Smooth muscle cell (in vitro differentiated cells): ENCODE measurements at regions not wholly inside any gene's neighbourhood (a gene's known extent, or its start where the extent isn't known, plus 50 kb on each side); places are given as distances from the start of the nearest gene placed in this dataset.
A peak's percentile ranks its signal among the peaks of the same experiment; 100 is the strongest.

ENCODE experiments used
- DNase-seq: peaks from one replicate; lab custom pipeline; 2025; ENCODE audit not compliant: unreplicated experiment; lab: John Stamatoyannopoulos, UW
- H2AFZ ChIP-seq: fragments of 200-600 bp; sonication (generic); 2 replicates; pipeline ENCODE4 v1.6.0; 2016; ENCODE audit warnings: antibody characterized with exemption, low read depth, mild to moderate bottlenecking
- H3F3A ChIP-seq: fragments of 200-600 bp; sonication (generic); 2 replicates; pipeline ENCODE4 v1.6.0; 2017; ENCODE audit warnings: antibody characterized with exemption, low read depth
- H3K27ac ChIP-seq: fragments of 200-600 bp; sonication (generic); 2 replicates; pipeline ENCODE4 v1.5.1; 2016; ENCODE audit warnings: low read depth, mild to moderate bottlenecking
- H3K27me3 ChIP-seq: fragments of 200-600 bp; sonication (generic); 2 replicates; pipeline ENCODE4 v1.6.1; 2016; ENCODE audit warnings: low read depth, mild to moderate bottlenecking
- H3K36me3 ChIP-seq: fragments of 200-600 bp; sonication (generic); 2 replicates; pipeline ENCODE4 v1.5.1; 2016; ENCODE audit warnings: low read depth
- H3K4me1 ChIP-seq: fragments of 200-600 bp; sonication (generic); 2 replicates; pipeline ENCODE4 v1.5.1; 2016; ENCODE audit warnings: low read depth
- H3K4me2 ChIP-seq: fragments of 200-600 bp; sonication (generic); 2 replicates; pipeline ENCODE4 v1.6.0; 2016; ENCODE audit warnings: mild to moderate bottlenecking
- H3K4me3 ChIP-seq: fragments of 200-600 bp; sonication (generic); 2 replicates; pipeline ENCODE4 v1.5.1; 2016; ENCODE audit warnings: mild to moderate bottlenecking
- H3K79me2 ChIP-seq: fragments of 200-600 bp; sonication (generic); 2 replicates; pipeline ENCODE4 v1.6.0; 2016; ENCODE audit warnings: low read depth, mild to moderate bottlenecking
- H3K9ac ChIP-seq: fragments of 200-600 bp; sonication (generic); 2 replicates; pipeline ENCODE4 v1.6.0; 2016; ENCODE audit warnings: low read depth
- H3K9me3 ChIP-seq: fragments of 200-600 bp; sonication (generic); replicated peaks from 2 replicates; pipeline ENCODE4 v1.5.1; 2016; ENCODE audit warnings: low read depth
- H4K20me1 ChIP-seq: fragments of 200-600 bp; sonication (generic); 2 replicates; pipeline ENCODE4 v1.6.0; 2016; ENCODE audit warnings: low read depth
- WGBS: methylation state at CpG from one replicate; pipeline ENCODE4 v1.1.7; 2016; ENCODE audit warnings: low lambda C conversion rate; 5-methylcytosine and 5-hydroxymethylcytosine counted together
- TF ChIP-seq, protein P1 (sequence below): fragments of 200-600 bp; sonication (generic); IDR thresholded peaks from 2 replicates; pipeline ENCODE4 v1.5.1; 2017; ENCODE audit warnings: borderline replicate concordance, mild to moderate bottlenecking, antibody characterized with exemption; ENCODE audit not compliant: insufficient read depth, poor library complexity, severe bottlenecking

GRCh38 chr10:3484306-3485056, 300.5 kb downstream of the KLF6 start:
- peak overlapping the region; percentile 31 for H2AFZ ChIP-seq
- TF ChIP-seq, protein P1, sequence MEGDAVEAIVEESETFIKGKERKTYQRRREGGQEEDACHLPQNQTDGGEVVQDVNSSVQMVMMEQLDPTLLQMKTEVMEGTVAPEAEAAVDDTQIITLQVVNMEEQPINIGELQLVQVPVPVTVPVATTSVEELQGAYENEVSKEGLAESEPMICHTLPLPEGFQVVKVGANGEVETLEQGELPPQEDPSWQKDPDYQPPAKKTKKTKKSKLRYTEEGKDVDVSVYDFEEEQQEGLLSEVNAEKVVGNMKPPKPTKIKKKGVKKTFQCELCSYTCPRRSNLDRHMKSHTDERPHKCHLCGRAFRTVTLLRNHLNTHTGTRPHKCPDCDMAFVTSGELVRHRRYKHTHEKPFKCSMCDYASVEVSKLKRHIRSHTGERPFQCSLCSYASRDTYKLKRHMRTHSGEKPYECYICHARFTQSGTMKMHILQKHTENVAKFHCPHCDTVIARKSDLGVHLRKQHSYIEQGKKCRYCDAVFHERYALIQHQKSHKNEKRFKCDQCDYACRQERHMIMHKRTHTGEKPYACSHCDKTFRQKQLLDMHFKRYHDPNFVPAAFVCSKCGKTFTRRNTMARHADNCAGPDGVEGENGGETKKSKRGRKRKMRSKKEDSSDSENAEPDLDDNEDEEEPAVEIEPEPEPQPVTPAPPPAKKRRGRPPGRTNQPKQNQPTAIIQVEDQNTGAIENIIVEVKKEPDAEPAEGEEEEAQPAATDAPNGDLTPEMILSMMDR = no peak
- WGBS = 33% methylated on average over 18 of the region's 18 CpGs

GRCh38 chr10:3482200-3482993, 302.6 kb downstream of the KLF6 start:
- Histone ChIP-seq H3K27ac (peak overlapping the region; percentile 90), H3K9ac (peak overlapping the region; percentile 47)
- TF ChIP-seq, protein P1 = no peak

More at GRCh38 chr10:3484306-3485056, 300.5 kb downstream of the KLF6 start:
- H4K20me1 ChIP-seq = no peaks in the 10 kb centered on the region
- H3K9ac ChIP-seq = peak overlapping the region; percentile 55
- H3K9me3 ChIP-seq = no peaks in the 10 kb centered on the region
- H3K4me2 ChIP-seq = peak overlapping the region; percentile 44
- H3K27ac ChIP-seq = peak overlapping the region; percentile 90
- no peaks in the 10 kb centered on the region for H3K79me2 ChIP-seq
- H3K4me3 ChIP-seq = no peak overlapping the region
- no peaks in the 10 kb centered on the region for H3K27me3 ChIP-seq
- peaks cover 21% of the 10 kb centered on the region for H3F3A ChIP-seq
- H3K36me3 ChIP-seq = no peaks in the 10 kb centered on the region
- H3K4me1 ChIP-seq = peaks cover 9% of the 10 kb centered on the region
- no peak for DNase-seq

DNA sequence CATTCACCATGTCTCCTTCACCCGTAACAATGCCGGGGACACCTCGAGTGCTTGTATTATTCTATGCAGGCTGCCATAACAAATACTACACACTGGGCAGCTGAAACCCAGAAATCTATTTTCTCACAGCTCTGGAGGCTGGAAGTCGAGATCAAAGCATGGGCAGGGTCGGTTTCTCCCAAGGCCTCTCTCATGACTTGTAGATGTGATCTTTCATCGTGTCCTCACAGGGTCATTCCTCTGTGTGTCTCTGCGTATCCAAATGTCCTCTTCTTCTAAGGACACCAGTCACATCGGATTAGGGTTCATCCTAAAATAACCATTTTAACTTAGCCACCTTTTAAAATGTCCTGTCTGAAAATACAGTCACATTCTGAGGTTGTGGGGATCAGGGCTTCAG, 303.5 kb downstream of the KLF6 start:
- Histone ChIP-seq H3K36me3 (no peaks in the 10 kb centered on the region), H3K9ac (no peak overlapping the region), H4K20me1 (no peaks in the 10 kb centered on the region), H3F3A (peaks cover 21% of the 10 kb centered on the region), H3K4me3 (no peak overlapping the region), H2AFZ (no peak overlapping the region), H3K27me3 (no peaks in the 10 kb centered on the region), H3K79me2 (no peaks in the 10 kb centered on the region), H3K4me2 (peak overlapping the region; percentile 41), H3K9me3 (no peaks in the 10 kb centered on the region), H3K27ac (peak overlapping the region; percentile 90), H3K4me1 (peaks cover 22% of the 10 kb centered on the region)
- DNase-seq = no peak
- 93% methylated on average over 8 of the region's 8 CpGs for WGBS
- TF ChIP-seq, protein P1 = no peak

More at GRCh38 chr10:3482200-3482993, 302.6 kb downstream of the KLF6 start:
- Histone ChIP-seq H3K36me3 (no peaks in the 10 kb centered on the region), H4K20me1 (no peaks in the 10 kb centered on the region), H2AFZ (no peak overlapping the region), H3F3A (peaks cover 21% of the 10 kb centered on the region), H3K4me3 (peak overlapping the region; percentile 3), H3K4me2 (peak overlapping the region; percentile 65), H3K79me2 (no peaks in the 10 kb centered on the region), H3K27me3 (no peaks in the 10 kb centered on the region), H3K4me1 (peaks cover 14% of the 10 kb centered on the region), H3K9me3 (no peaks in the 10 kb centered on the region)
- 21% methylated on average over 17 of the region's 17 CpGs for WGBS
- no peak for DNase-seq

GRCh38 chr10:3480990-3481315, 304.1 kb downstream of the KLF6 start:
- no peaks in the 10 kb centered on the region for H3K79me2 ChIP-seq
- H3K9me3 ChIP-seq = no peaks in the 10 kb centered on the region
- H3K27ac ChIP-seq = no peak overlapping the region
- TF ChIP-seq, protein P1 = no peak
- no peak overlapping the region for H3K4me3 ChIP-seq
- H2AFZ ChIP-seq = no peak overlapping the region
- H4K20me1 ChIP-seq = no peaks in the 10 kb centered on the region
- no peak overlapping the region for H3K9ac ChIP-seq
- H3K27me3 ChIP-seq = no peaks in the 10 kb centered on the region
- H3F3A ChIP-seq = peaks cover 21% of the 10 kb centered on the region
- H3K36me3 ChIP-seq = no peaks in the 10 kb centered on the region
- DNase-seq = no peak
- H3K4me2 ChIP-seq = no peak overlapping the region
- H3K4me1 ChIP-seq = peaks cover 20% of the 10 kb centered on the region
